DND-41 (cell line): ENCODE measurements at regions not wholly inside any gene's neighbourhood (a gene's known extent, or its start where the extent isn't known, plus 50 kb on each side); places are given as distances from the start of the nearest gene placed in this dataset.

ENCODE experiments used
- CTCF ChIP-seq: IDR thresholded peaks from 2 replicates; pipeline ENCODE4 v1.5.1; 2012; ENCODE audit warnings: borderline replicate concordance, low read length, moderate library complexity, mild to moderate bottlenecking; ENCODE audit not compliant: poor library complexity, severe bottlenecking; ENCODE audit errors: extremely low read depth
- EZH2 ChIP-seq: IDR thresholded peaks from 3 replicates; pipeline ENCODE4 v1.6.1; 2012; ENCODE audit warnings: borderline replicate concordance, low read depth, mild to moderate bottlenecking, moderate library complexity, low read length, inconsistent platforms; ENCODE audit not compliant: severe bottlenecking

- TF ChIP-seq CTCF: no peak
- no peak for TF ChIP-seq EZH2
Observed at GRCh38 chr16:73183611-73184092, 135.7 kb upstream of the ZFHX3 start.
